ENCODE measurements at regions not wholly inside any gene's neighbourhood (a gene's known extent, or its start where the extent isn't known, plus 50 kb on each side); places are given as distances from the start of the nearest gene placed in this dataset.
"Not testable (repeated sequence)": the region's sequence is repeated elsewhere in the genome, so short reads cannot be mapped to it uniquely, and the experiment has no call there.

- DNase-seq = no peak
Measured at GRCh38 chr2:194077366-194077765, 1579.7 kb upstream of the SLC39A10 start.

- no peak for DNase-seq
Measured at GRCh38 chr2:194062401-194062800, 1594.6 kb upstream of the SLC39A10 start.

DNA sequence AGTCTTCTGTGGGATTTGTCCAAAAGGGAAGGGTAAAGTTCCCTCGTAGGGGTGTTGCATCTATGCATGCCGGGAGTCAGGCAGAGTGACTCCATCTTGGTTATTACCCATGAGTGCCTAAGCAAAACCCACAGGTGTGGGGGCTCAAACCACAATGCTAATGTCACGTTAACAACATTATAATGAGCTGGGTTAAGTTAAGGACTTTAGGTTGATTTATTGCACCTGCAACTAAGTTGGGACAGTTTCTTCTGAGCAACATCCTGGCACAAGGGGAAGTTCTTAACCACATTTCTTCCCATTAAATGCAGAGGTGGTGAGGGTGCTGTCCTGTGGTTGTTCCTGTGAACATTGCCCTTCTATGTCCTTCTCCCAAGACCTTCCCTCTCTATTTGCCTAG lies 1596.8 kb upstream of the SLC39A10 start:
- no peak for DNase-seq

GRCh38 chr2:194054313-194054712 lies 1602.7 kb upstream of the SLC39A10 start:
- no peak for DNase-seq

- no peak for DNase-seq
Measured at GRCh38 chr2:194044321-194044720, 1612.7 kb upstream of the SLC39A10 start.

GRCh38 chr2:194021130-194021529 lies 1635.9 kb upstream of the SLC39A10 start:
- DNase-seq = not testable (repeated sequence)

- no peak for DNase-seq
Measured at GRCh38 chr2:194020155-194020554, 1636.9 kb upstream of the SLC39A10 start.

GRCh38 chr2:194015751-194016150 lies 1641.3 kb upstream of the SLC39A10 start:
- DNase-seq = no peak

DNA sequence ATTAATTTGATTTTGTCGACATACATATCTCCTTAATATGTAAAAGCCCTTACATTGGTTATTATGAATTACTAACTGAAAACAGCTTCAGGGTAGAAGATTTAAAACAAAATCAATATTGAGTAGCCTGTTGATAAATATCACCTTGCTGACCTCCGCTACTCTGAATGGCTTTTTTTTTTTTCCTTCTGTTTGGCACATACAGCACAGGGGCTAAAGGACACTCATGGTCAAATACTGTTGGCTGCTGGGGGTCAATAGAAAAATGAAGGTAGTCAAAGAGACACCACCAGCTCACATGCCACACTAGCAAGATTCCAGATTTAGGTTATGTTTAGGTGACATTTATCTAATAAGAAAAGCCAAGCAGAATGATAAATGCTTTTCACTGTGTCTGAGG lies 1642.4 kb upstream of the SLC39A10 start:
- DNase-seq = no peak

DNA sequence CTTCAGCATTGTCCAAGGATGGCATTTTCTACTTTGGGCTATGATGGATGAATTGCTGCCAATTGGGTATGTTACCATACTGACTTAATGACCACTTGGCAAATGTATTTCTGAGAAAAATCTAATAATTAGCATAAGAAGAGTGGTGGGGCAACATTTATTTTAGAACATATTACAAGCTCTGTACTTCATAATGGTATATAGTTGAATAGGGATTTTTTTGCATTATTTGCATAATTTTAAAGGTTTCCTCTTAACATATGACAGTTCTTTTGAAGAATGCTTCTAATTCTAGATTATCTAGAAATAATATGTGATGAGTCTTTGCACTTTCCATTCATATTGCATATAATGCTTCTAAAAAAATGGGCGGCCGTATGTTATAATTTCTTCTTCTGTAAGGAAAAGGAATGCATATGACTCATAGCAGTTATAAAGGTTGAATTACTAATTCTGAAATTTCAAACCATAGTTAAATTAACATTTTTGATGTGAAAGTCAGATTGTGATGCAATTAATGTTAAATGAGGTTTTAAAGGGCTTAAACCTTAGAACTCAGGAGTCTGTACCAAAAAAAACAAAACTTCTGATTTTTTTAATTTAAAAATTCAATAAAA lies 1652.3 kb upstream of the SLC39A10 start:
- DNase-seq = no peak

DNA sequence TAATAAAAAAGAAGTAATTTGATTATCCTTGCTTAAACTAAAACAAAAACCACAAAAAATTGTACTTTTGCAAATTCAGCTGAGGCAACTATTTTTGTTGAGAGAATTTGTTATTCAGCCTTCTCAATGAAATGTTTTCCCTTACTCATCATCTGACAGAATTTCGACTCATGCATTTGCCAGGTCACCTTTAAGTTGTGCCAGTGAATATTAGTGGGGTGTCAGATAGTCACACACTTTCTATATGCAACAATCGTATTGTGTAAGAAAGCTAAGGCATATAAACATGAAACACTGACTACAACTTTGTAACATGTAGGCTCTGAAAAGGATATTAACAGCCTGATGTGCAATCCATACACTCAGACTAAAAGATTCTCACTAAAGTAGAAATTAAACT lies 1653.1 kb upstream of the SLC39A10 start:
- no peak for DNase-seq

DNA sequence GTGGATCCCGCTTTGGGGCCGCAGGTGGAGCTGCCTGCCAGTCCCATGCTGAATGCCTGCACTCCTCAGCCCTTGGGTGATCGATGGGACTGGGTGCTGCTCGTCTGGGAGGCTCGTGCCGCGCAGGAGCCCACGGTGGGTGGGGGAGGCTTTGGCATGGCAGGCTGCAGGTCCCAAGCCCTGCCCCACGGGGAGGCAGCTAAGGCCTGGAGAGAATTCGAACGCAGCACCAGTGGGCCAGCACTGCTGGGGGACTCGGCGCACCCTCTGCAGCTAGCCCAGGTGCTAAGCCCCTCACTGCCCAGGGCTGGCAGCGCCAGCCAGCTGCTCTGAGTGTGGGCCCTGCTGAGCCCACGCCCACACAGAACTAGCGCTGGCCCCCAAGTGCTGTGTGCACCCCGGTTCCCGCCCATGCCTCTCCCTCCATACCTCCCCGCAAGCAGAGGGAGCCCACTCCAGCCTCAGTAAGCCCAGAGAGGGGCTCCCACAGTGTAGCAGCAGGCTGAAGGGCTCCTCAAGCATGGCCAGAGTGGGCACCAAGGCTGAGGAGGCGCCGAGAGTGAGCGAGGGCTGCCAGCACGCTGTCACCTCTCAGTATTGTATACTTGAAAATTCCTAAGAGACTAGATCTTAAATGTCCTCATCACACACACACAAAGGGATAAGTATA lies 1654.2 kb upstream of the SLC39A10 start:
- DNase-seq = no peak

DNA sequence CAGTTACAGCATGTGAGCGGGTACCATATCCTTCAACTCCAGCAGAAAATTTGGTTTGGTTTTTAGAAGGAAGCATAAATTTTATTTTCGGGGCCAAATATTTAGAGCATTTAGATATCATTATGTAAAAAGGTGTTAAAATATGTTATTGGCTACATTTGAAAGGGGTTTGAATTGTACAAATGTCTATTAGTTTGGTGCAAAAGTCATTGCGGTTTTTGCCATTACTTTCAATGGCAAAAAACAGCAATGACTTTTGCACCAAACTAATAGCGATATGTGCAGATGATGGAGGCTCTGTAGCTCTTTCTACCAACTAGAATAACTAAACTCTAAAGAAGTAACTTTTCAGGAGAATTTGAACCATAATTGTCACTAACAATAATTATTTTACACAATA lies 1666.2 kb upstream of the SLC39A10 start:
- DNase-seq = no peak

GRCh38 chr2:193989645-193990044 lies 1667.4 kb upstream of the SLC39A10 start:
- DNase-seq = no peak

DNA sequence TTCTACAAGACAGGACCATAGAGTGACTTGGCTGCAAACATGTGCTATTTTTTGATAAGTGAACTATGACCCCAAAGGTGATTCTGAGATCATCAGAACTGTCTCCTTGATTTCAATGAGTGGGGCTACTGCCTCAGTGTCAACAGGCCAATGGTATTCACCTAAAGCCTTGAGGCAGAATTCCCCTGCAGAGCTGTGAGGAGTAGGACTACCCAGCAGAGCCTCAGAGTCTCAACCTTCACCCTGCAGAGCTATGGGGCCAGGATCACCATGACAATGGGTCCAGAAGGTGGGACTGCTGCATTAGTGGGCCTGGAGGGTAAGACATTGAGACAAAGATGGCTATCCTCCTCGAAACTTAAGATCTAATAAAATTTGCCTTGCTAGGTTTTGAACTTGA lies 1668.2 kb upstream of the SLC39A10 start:
- DNase-seq = no peak

DNA sequence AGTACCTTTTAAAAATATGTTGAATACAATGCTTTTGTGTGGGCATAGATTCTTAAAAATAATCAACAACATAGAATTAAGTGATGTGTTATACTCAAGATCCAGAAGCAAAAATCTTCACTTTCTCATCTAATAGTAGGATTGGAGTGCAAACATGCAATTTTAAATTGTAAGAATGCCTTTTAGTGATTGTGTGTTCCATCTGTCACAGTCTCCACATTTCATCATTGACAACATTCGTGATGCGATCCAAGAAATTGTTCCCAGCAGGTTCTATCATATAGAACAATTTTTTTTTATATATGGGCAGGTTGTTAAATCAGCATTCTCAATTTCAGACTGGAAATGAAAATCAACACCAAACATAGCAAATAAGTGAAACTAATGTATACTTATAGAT lies 1671.8 kb upstream of the SLC39A10 start:
- no peak for DNase-seq

DNA sequence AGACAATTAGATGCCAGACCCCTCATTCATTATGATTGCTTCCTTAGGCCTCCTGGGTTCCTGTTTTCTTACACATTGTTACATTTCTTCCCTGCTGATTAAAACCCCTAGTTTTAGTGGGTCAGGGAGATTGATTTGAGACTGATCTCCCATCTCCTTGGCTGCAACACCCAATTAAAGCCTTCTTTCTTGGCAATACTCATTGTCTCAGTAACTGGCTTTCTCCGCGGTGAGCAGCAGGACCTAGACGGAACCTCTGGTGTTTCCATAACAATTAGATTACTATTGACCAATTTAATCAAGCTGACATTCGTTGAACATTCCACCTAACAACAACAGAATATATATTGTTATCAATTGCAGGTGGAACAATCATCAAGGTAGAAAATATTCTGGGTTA lies 1676.4 kb upstream of the SLC39A10 start:
- DNase-seq = no peak

DNA sequence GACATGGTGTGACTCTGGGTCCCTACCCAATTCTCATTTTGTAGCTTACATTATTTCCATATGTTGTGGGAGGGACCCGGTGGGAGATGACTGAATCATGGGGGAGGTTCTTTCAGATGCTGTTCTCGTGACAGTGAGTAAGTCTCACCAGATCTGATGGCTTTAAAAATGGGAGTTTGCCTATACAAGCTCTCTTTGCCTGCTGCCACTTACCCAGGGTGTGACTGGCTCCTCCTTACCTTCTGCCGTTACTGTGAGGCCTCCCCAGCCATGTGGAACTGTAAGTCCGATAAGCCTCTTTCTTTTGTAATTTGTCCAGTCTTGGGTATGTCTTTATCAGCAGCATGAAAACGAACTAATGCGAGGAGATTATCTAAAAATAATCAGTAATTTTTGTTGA lies 1683.2 kb upstream of the SLC39A10 start:
- no peak for DNase-seq

- DNase-seq = no peak
Measured at GRCh38 chr2:193966590-193966989, 1690.4 kb upstream of the SLC39A10 start.

- no peak for DNase-seq
Measured at GRCh38 chr2:193965263-193965662, 1691.8 kb upstream of the SLC39A10 start.

GRCh38 chr2:193963472-193964119 lies 1693.4 kb upstream of the SLC39A10 start:
- DNase-seq = no peak

GRCh38 chr2:193946806-193947205 lies 1710.2 kb upstream of the SLC39A10 start:
- no peak for DNase-seq

GRCh38 chr2:193943406-193943960 lies 1713.5 kb upstream of the SLC39A10 start:
- no peak for DNase-seq

DNA sequence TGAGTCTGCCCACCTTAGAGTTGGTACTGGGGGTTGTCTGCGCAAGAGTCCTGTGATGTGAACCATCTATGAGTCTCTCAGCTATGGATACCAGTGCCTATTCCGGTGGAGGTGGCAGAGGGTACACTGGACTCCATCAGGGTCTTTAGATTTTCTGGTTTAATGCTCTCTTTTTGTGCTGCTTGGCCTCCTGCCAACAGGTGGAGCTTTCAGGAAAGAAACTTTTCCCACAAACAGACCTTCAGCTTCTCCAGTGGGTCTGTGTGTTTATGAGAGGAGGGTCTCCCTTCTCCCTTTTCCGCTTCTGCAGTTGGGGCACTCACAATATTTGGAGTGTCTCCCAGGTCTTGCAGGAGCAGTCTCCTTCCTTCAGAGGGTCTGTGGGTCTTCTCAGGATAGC lies 1721.9 kb upstream of the SLC39A10 start:
- no peak for DNase-seq
